GM18517 (cell line): ENCODE measurements at regions not wholly inside any gene's neighbourhood (a gene's known extent, or its start where the extent isn't known, plus 50 kb on each side); places are given as distances from the start of the nearest gene placed in this dataset.
"Not testable (repeated sequence)": the region's sequence is repeated elsewhere in the genome, so short reads cannot be mapped to it uniquely, and the experiment has no call there.

ENCODE experiments used
- ATAC-seq: cut with Tn5 transposase; IDR thresholded peaks from one replicate; pipeline ENCODE4 v1.9.1; 2021; ENCODE audit warnings: mild to moderate bottlenecking, moderate library complexity; ENCODE audit not compliant: unreplicated experiment

- not testable (repeated sequence) for ATAC-seq
These were observed 390.6 kb downstream of the PRIM2 start for GRCh38 chr6:57708061-57708460.

DNA sequence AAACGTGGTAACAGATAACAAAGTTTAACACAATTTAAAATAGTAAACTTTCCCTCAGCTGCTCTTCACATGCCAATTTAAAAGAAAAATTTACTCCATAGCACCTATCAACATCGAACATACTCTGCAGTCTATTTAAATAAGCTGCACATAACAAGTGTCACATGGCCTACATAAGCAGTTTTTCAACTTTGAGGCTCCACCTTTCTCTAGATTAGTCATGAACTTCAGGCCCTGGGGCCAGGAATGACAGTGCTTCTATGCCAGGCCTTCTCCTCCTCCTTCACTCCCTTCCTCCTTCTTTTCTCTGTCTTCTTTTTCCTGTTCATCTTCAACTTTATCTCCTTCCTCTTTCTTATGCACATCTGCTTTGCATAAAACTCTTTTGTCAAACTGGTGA lies 405.1 kb downstream of the PRIM2 start:
- not testable (repeated sequence) for ATAC-seq

DNA sequence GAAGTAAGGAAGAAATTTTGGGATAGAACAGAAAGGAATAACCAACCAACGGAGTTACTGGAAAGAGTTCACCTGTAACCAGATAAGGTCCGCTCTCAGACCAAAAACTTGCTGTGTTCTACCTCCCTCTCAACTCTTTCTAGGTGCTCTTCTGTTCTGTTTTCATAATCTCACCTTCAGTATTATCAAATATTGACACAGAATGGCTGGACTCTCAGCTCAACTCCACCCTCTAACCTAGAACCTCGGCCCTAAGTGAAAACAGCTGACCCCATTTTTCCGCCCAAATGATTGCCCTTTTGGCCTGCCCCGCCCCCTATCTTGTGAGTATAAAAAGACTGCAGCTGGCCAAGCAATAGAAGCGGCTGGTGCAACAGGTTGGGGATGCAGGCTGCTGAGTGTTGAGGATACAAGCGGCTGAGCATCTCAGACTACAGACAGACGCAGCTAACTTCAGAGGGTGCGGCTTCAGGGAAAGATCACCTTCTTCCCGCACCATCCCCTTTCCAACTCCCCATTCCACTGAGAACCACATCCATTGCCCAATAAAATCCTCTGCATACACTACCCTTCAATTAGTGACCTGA lies 406.5 kb downstream of the PRIM2 start:
- not testable (repeated sequence) for ATAC-seq

GRCh38 chr6:57729407-57729806 lies 412.0 kb downstream of the PRIM2 start:
- ATAC-seq = not testable (repeated sequence)

- not testable (repeated sequence) for ATAC-seq
These were observed 413.3 kb downstream of the PRIM2 start for GRCh38 chr6:57730726-57731125.

DNA sequence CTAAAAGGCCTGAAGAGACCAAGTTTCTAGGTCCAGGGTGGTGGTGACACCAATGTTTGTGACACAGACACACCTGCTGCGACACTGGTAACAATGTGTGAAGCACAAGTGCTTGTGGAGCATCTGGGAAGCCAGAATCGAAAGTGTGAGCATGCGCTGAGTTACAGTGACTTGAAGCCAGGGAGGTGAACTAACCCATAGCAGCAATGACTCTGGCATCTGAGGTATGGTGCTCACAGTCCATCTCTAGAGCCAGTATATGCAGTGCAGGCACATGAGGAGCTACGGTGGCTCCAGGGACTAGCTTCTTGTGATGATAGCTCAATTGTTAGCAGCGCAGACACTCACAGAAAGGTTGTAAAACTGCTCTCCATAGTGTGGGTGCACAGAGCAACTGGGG lies 430.3 kb downstream of the PRIM2 start:
- ATAC-seq = not testable (repeated sequence)

GRCh38 chr6:57759850-57760249 lies 442.4 kb downstream of the PRIM2 start:
- not testable (repeated sequence) for ATAC-seq

DNA sequence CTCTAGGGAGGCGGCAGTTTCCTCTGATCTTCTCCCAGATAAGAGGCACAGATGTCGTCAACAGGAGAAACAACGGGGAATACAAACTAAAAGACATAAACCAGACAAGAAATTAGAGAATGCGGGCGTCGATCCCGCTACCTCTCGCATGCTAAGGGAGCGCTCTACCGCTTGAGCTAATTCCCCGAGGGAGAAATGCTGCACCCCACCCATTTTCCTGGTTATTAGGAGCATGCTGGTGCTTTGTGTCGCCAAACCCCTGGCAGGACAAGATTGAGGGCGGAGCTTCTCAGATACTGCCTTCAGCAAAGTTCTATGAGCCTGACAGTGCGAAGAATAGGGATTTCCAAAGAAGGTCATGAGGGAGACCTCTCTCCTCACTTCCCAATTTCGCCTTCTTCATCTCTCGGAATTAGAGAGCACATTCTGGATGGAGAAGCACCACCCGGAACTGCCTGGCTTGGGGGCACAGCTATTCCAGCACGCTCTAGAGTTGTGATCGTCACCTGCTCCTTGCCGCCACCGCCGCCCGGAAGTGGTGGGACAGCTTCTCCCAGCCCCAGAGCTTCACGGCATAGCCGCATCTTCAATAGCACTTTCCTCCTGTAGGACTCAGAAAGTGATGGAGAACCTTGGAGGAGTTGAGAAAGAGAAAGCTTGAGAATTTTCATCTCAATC lies 475.4 kb downstream of the PRIM2 start:
- ATAC-seq = not testable (repeated sequence)

DNA sequence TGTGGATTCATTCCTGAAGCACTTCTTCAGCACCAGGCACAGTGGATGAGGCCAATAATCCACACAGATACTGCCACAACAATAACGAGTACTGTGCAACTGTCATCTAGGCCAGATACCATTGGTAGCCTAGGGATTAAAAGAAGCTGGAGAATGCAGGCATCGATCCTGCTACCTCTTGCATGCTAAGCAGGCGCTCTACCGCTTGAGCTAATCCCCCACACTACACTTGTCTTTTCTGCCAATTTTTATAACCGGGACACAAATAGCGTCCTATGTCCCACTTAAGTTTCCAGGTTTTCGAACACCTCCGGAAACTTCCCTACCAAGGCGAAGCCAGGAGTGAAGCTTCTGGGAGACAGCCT lies 475.9 kb downstream of the PRIM2 start:
- not testable (repeated sequence) for ATAC-seq

DNA sequence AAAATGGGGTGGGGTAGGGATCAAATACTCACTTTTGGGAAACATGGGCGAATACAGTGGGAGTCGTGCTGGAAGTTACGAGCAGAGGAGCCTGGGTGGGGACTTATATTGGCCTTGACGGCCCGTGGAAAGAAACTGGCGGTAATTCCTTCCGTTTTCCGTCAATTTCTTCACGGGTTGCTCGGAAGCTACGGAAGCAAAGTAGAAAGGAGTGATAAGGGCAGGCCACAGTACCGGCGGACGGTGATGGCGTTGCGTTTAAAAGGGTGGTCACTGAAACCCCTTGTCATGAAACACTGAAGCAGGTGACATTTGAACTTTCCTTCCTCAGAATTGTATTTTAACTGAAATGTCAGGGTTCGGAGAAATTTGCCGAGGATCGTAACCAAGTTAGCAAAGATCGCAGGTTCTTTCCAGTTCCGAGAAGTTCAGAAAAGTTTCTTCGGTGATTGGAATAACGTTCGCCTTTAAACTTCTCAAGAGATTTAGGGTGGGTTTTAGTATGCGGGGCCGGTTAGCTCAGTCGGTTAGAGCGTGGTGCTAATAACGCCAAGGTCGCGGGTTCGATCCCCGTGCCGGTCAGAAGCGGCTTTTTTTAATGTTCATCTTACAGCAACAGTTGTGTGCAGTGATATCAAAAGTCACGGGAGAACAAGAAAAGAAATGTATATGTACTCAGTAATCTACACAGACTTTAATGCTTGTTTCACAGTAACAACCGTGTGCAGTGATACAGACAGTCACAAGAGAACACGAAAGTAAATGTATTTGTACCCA lies 482.5 kb downstream of the PRIM2 start:
- not testable (repeated sequence) for ATAC-seq

DNA sequence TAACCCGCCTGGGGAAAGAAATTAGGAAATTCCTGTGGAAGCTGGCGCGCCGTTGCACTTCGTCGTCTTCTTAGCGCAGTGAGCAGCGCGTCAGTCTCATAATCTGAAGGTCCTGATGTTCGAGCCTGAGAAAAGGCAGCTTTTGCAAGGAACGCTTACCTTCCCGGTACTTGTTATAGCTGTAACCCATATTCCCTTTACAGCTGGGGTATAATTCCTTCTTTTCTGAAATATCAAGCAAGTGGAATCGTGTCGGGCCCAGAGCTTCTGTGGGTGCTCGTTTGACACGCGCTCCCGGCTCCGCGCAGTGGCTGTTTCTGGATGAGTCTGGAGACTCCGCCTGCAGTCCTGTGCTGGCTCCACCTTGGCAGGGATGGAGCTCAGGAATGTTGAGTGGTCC lies 491.2 kb downstream of the PRIM2 start:
- ATAC-seq = not testable (repeated sequence)

DNA sequence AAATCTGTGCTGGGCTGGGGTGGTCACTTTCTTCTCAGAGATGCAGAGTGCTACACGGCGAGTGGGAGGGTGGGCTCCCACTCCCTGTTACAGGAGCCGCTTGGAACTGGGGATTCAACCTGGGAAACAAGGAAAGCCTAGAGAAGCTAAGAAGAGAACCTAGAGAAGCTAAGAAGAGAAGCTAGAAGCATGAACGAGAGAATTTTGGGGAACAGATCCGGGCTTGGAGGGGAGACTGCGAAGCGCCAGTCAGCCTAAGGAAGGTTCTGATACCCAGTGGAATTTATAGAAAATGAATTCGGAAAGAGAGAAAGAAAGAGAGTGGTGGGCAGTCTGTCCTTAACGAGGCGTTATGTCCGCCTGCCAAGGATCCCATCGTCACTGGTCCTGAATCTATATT lies 492.0 kb downstream of the PRIM2 start:
- ATAC-seq = not testable (repeated sequence)

GRCh38 chr6:57813271-57814075 lies 496.0 kb downstream of the PRIM2 start:
- not testable (repeated sequence) for ATAC-seq

- not testable (repeated sequence) for ATAC-seq
These were observed 498.4 kb downstream of the PRIM2 start for GRCh38 chr6:57815826-57816225.

DNA sequence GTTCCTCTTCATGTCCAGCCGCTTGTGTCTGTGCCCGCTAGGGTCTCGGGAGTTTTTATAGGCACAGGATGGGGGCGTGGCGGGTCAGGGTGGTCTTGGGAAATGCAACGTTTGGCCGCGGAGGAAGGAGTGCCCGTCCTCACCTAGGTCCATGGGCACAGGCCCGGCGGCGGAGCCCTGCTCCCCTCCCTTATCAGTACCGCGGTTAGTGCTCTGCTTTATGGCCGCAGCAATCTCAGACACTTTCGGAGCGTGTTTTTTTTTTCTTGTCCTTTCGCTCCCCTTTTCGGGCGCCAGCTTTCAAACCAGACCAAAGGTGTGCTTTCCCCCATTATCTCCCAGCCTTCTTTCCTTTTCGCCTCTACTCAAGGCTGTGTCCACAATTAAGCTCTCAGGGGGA lies 503.9 kb downstream of the PRIM2 start:
- not testable (repeated sequence) for ATAC-seq

GRCh38 chr6:57822448-57822847 lies 505.0 kb downstream of the PRIM2 start:
- ATAC-seq = not testable (repeated sequence)

DNA sequence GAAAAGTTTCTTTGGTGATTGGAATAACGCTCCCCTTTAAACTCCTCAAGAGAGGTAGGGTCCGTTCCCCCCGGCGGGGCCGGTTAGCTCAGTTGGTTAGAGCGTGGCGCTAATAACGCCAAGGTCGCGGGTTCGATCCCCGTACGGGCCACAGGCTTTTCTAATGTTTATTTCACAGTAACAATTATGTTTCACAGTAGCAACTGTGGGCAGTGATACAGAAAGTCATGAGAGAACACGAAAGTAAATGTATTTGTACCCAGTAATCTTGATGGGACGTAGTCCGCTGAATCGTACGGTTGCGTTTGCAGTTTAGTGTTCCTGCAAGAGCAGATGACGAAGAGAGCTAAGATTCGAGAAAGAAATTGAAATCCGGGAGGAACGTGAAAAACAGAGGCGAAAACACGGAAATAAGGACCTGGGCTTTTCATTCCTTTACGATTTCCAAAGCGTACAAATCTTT lies 505.5 kb downstream of the PRIM2 start:
- no peak for ATAC-seq

DNA sequence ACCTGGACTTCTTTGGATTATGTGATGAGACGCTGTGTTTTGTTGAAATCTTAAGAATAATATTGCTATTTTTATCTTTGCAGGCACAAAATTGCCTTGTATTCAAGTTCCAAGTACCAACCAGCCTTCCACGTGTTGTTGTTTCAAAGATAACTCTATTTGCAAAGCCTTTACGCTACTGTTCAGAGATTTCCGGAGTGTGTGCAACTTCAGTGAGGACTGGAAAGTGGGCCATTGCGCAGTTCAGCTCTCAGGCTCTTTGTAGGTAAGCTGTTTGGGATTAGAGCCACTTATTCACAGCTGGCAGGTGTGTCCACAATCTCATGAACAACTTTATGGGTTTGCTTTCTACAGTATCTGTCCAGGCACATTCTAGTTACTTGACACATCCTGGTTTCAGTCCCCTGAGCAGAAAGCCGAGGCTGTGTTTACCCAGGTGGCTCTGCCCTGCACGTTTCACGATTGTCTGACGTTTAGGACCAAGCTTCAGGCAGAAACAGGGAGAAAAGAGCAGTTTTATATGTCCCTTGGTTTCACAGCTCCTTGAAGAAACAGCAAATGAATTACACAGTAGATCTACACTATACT lies 520.3 kb downstream of the PRIM2 start:
- ATAC-seq = not testable (repeated sequence)

DNA sequence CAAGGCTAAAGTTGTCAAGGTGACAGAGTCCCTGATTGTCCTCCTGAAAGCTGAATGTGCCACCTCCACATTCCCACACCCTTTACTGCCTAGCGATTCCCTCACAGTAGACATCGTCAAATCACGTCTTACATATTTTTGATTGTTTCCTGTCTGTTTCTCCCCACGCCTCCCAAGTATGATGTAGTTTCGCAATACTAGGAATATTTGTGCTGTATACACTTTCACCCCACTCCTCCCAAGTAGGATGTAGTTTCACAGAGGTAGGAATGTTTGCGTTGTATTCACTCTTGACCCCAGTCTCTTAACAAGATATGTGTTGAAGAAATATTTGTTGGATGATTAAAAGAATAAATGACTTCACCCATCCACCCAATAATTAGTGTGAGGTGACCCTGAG lies 524.1 kb downstream of the PRIM2 start:
- not testable (repeated sequence) for ATAC-seq

DNA sequence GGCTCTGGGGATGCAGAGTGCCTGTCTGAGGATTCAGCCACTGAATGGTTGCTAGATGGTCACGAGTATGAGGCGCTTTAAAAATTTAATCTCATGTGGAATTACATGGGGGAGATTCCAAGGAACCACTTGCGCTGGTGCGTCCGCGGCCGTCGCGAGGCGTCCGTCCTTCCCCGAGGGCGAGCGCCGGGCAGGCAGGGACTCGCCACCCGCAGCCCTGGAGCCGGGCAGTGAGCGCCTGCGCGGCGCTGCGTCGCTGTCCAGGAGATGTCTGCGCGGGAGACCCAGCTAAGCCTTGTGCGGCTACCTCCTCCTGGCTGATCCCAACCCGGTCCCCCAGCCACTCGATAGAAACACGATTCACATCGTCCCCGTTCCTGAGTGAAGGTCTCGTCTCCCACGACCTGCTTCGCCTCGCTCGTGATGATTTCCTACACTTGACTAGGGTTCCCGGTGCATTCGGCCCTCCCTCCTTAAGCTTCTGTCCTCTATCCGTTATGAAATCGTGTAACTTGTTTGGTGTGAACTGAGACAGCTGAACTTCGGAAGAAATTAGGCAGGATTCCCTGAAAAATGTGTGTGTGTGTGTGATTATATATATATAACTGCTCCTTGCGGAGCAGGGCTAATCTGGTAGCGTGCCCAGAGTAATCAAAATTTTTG lies 536.4 kb downstream of the PRIM2 start:
- not testable (repeated sequence) for ATAC-seq
